SK-N-MC (cell line): ENCODE measurements at regions not wholly inside any gene's neighbourhood (a gene's known extent, or its start where the extent isn't known, plus 50 kb on each side); places are given as distances from the start of the nearest gene placed in this dataset.

Experiments
- EZH2 ChIP-seq: fragments of 200-600 bp; sonication (generic); IDR thresholded peaks from one replicate; pipeline ENCODE4 v1.6.1; 2017; ENCODE audit warnings: antibody characterized with exemption
- POLR2AphosphoS5 ChIP-seq: IDR thresholded peaks from 2 replicates; pipeline ENCODE4 v1.6.1; 2012; ENCODE audit warnings: mild to moderate bottlenecking, low read depth, low read length, borderline replicate concordance

DNA sequence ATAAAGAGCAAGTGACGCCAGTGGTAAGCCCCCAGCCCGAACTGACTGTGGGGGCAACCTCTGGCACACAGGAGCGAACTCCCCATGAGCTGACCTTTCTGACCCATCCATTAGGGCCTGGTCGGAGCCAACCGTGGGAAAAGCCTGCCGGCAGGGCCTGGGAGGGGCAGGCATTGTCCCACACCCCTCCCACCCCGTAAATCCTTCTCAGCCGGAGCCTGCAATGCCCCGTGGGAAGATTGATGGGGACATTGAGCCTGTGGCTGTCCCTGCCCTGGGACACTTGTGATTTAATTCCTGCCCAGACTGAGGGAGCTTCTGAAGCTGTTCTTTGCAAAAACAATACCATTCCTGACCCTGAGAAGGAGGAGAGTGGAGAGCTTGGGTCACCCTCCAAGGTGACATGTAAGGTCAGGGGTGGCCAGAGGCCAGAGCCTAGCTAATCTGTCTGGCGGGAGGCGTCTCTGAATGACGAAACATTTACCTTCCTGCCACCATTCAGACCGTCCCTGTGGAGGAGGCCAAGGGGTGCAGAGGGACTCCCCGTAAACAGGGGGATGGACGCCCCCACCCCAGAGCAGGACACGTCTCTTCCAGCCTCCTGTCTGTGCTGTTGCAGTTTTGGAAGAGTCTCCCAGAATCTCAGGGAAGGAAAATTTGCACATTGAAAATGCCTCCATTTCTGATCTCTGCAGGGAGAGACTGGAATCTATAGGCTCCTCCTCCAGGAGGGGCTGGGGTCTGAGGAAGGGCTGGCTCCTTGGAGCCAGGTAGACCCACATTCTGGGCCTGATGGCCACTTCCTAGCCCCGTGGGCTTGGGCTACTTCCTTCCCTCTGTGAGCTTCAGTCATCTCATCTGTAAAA lies 51.2 kb upstream of the HS6ST1 start:
- TF ChIP-seq EZH2: no peak
- TF ChIP-seq POLR2AphosphoS5: no peak
